NB4 (cell line): ENCODE measurements at regions not wholly inside any gene's neighbourhood (a gene's known extent, or its start where the extent isn't known, plus 50 kb on each side); places are given as distances from the start of the nearest gene placed in this dataset.

Experiments used
- DNase-seq: peaks from one replicate; pipeline ENCODE4 v3.0.0; 2010; ENCODE audit warnings: low read depth
- H3K4me3 ChIP-seq: one replicate; pipeline ENCODE4 v1.5.1; 2011; ENCODE audit warnings: mild to moderate bottlenecking, low read depth, low read length, moderate library complexity
- MYC ChIP-seq: IDR thresholded peaks from 2 replicates; pipeline ENCODE4 v1.6.1; 2011; ENCODE audit warnings: low read depth, low read length
- POLR2A ChIP-seq: IDR thresholded peaks from 2 replicates; pipeline ENCODE4 v1.6.1; 2011; ENCODE audit warnings: mild to moderate bottlenecking; ENCODE audit not compliant: insufficient read length; ENCODE audit errors: extremely low read depth
- TF ChIP-seq, protein P1 (sequence below): IDR thresholded peaks from 2 replicates; pipeline ENCODE4 v1.6.1; 2011; ENCODE audit warnings: low read depth, low read length
- TF ChIP-seq, protein P2 (sequence below): IDR thresholded peaks from one replicate; pipeline ENCODE4 v1.5.1; 2012; ENCODE audit warnings: low read depth, low read length

DNA sequence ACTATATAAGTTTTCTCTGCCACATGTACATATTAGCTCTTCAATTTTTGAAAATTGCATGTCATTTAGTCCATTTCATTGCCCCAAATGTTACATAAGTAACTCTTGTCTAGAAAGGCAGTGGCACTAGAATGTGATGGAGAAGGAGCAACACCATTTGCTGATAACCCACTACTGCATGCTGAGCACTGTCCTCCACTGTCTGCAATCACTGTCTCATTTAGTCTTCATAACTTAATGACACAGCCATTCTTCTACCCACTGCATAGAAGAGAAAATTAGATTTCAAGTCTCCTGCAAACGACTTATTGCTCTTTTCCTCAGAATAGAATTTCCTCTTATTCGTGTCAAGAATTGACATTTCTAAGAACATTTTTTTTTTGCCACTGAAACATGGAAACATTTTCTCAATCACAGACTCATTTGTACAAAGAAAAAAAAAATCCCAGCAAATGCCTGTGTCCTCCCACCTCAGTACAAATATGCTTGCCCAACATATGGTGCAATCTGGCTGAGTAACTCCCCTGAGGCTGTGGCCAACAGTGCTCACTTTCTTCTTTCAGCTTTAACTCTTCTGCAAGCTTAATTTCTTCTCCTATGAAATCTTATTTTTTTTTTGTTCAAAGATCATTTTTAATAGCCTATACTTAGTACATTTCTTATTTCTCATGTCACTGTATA lies 768.6 kb upstream of the HS6ST1 start:
- H3K4me3 ChIP-seq = no peak overlapping the region
- DNase-seq = peak; percentile 79
- TF ChIP-seq, protein P1, sequence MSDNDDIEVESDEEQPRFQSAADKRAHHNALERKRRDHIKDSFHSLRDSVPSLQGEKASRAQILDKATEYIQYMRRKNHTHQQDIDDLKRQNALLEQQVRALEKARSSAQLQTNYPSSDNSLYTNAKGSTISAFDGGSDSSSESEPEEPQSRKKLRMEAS = no peak
- TF ChIP-seq MYC (no peak), POLR2A (no peak)
- TF ChIP-seq, protein P2, sequence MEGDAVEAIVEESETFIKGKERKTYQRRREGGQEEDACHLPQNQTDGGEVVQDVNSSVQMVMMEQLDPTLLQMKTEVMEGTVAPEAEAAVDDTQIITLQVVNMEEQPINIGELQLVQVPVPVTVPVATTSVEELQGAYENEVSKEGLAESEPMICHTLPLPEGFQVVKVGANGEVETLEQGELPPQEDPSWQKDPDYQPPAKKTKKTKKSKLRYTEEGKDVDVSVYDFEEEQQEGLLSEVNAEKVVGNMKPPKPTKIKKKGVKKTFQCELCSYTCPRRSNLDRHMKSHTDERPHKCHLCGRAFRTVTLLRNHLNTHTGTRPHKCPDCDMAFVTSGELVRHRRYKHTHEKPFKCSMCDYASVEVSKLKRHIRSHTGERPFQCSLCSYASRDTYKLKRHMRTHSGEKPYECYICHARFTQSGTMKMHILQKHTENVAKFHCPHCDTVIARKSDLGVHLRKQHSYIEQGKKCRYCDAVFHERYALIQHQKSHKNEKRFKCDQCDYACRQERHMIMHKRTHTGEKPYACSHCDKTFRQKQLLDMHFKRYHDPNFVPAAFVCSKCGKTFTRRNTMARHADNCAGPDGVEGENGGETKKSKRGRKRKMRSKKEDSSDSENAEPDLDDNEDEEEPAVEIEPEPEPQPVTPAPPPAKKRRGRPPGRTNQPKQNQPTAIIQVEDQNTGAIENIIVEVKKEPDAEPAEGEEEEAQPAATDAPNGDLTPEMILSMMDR = no peak

DNA sequence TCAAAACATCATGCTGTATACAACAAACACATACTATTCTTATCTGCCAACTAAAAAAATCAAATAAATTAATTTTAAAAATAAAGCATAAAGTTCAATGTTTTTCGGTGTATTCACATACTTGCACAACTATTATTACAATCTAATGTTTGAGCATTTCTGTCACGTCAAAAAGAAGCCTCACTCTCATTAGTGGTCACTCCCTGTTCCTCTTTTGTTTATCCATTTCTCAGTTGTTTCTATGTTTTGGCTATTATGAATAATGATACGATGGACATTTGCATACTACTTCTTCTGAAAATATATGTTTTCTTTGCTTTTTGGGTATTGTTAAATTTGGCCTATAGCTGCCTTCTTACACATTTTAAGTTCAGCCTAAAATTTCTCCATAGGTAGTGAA lies 773.0 kb upstream of the HS6ST1 start:
- DNase-seq = no peak
- no peak overlapping the region for H3K4me3 ChIP-seq
- TF ChIP-seq POLR2A (no peak), MYC (no peak)
- TF ChIP-seq, protein P1 = no peak
- TF ChIP-seq, protein P2 = no peak

DNA sequence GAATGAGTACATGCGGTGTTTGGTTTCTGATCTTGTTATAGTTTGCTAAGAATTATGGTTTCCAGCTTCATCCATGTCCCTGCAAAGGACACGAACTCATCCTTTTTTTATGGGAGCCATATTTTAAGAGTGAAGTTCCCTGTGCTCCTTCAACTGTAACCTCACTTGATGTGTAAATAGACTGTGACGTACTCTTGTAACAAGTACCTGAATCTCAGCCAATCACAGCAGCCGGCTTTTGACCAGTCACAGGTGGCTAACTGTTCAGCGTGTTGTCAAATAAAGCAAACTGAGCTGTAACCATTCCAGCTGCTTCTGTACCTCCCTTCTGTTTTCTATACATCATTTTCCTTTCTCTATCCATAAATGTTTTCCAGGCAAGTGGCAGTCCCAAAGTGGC lies 774.3 kb upstream of the HS6ST1 start:
- no peak for TF ChIP-seq POLR2A
- TF ChIP-seq, protein P1 = no peak
- no peak for TF ChIP-seq MYC
- TF ChIP-seq, protein P2 = no peak
- DNase-seq = no peak

DNA sequence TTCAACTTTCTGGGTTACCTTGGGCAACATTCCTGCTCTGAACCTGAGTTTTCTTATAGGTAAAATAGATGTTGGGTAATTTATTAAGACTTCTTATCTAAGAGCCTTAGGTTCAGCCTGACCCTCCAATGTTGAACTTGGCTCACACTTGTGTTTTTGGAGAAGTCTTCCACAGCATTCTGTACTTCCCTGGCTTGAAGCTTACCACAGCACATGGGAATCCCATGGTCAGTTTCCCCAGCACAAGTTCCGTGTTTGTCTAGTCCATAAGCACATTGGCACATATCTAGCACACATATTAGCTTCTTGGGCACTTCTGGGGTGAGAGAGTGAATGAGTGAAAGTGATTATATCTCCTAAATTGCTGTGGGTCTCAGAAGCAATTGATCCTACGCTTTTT lies 782.5 kb upstream of the HS6ST1 start:
- no peak for TF ChIP-seq MYC
- TF ChIP-seq POLR2A = no peak
- TF ChIP-seq, protein P2 = no peak
- TF ChIP-seq, protein P1 = no peak
- no peak overlapping the region for H3K4me3 ChIP-seq
- no peak for DNase-seq

More for the DNA sequence above, 774.3 kb upstream of the HS6ST1 start:
- no peak overlapping the region for H3K4me3 ChIP-seq

DNA sequence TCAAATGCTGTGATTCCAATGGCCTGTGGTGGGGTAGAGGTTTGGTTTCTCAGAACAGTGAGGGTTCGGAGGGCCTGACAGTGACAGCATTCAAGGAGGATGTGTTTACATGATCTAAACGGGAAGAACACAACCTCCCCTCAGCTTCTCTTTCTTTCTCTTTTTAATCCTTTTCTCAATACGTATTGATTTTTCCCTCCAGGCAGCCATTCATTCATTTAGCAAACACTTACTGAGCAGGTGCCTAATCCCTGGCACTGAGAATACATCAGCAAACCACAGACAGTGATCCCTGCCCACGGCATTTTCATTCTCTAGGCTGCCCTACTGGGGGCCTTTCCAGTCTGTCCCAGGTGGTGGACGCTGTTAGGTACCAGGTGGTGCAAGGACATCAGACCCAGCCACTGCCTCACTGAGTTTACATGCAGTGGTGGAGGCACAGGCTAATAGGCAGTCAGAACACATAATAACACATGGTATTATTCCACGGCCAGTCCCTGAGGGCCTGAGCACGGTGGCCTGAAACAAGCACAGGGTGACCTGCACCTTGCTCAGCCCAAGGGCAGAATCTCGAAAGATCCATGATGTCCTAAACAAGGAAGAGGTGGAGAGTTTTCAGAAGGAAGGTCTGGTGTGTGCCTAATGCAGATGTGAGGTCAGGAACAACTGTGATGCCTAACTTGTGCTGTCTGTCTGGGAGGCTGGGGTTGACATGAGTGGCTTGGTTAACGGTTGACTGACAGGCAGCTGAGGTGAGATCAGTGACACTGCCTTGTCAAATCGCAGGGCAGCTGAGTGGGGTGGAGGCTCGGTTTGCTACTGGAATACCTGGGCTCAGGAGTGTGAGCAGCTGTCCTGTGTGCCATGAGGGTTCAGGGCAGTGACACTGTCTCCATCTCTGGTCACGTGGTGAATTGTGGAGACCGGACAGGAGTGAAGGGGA lies 785.5 kb upstream of the HS6ST1 start:
- TF ChIP-seq POLR2A (no peak), MYC (no peak)
- TF ChIP-seq, protein P2 = no peak
- TF ChIP-seq, protein P1 = no peak
- H3K4me3 ChIP-seq = no peak overlapping the region
- no peak for DNase-seq
